Right cardiac atrium (tissue), 5 donors: ENCODE measurements at regions not wholly inside any gene's neighbourhood (a gene's known extent, or its start where the extent isn't known, plus 50 kb on each side); places are given as distances from the start of the nearest gene placed in this dataset.

Experiments used
- ATAC-seq, 2 donors: fragments of 200-7000 bp; cut with Tn5 transposase; one replicate each; pipeline versions ENCODE4 v1.8.0 to v1.9.1; 2020; ENCODE audit warnings: moderate library complexity in 2 of 2, mild to moderate bottlenecking in 1 of 2
- DNase-seq, 3 donors: peaks; one replicate each; pipeline ENCODE4 v3.0.0-alpha.2; 2020
- H3K27ac ChIP-seq: one replicate; pipeline ENCODE4 v1.5.1; 2013; ENCODE audit warnings: mild to moderate bottlenecking, low read length, control low read depth, moderate library complexity
- H3K27me3 ChIP-seq: one replicate; pipeline ENCODE4 v1.6.1; 2013; ENCODE audit not compliant: control insufficient read depth, insufficient read depth
- H3K4me1 ChIP-seq: one replicate; pipeline ENCODE4 v1.6.1; 2013; ENCODE audit warnings: low read length; ENCODE audit not compliant: control insufficient read depth, insufficient read depth
- H3K4me3 ChIP-seq: one replicate; pipeline ENCODE4 v1.5.1; 2013; ENCODE audit warnings: low read length, control low read depth
- H3K9me3 ChIP-seq: one replicate; pipeline ENCODE4 v1.6.1; 2013; ENCODE audit warnings: low read length; ENCODE audit not compliant: control insufficient read depth
- WGBS: extraction: QIAGEN DNeasy Blood & Tissue Kit; methylation state at CpG from one replicate; pipeline ENCODE4 v1.1.7; 2013; 5-methylcytosine and 5-hydroxymethylcytosine counted together
- intact Hi-C, 4 donors: fragments of 100-400 bp; cut with DNase I; formaldehyde crosslinking; loops; one replicate each; pipeline versions ENCODE4 v1.11.0 to v1.14.0; 2022 to 2023
- donor health status: healthy with polysubstance abuse.
- donor health status: DM: no; HTN: yes; CAD: no.
- donor health status: DM: no; HTN: no; CAD: no.
- donor health status: DM: no; HTN: yes; CAD: no; lungs with severe emphysema.
- donor health status: DM: yes; HTN: yes; CAD: no.

- no peak overlapping the region for H3K4me3 ChIP-seq
- no peak overlapping the region for H3K27ac ChIP-seq
- intact Hi-C loops: loop anchor here in 3 of 4 donors (10.0 kb wide), 3 partner anchors 1168 to 1428 kb away; no protein-coding TSS in a partner anchor
- 68% methylated on average over 7 of the region's 7 CpGs for WGBS
- DNase-seq (no peak), ATAC-seq (no peak)
- no peaks in the 10 kb centered on the region for H3K27me3 ChIP-seq
- no peaks in the 10 kb centered on the region for H3K4me1 ChIP-seq
- H3K9me3 ChIP-seq: no peaks in the 10 kb centered on the region
These were observed 512.5 kb downstream of the PLCL1 start for GRCh38 chr2:198316852-198317396.

DNA sequence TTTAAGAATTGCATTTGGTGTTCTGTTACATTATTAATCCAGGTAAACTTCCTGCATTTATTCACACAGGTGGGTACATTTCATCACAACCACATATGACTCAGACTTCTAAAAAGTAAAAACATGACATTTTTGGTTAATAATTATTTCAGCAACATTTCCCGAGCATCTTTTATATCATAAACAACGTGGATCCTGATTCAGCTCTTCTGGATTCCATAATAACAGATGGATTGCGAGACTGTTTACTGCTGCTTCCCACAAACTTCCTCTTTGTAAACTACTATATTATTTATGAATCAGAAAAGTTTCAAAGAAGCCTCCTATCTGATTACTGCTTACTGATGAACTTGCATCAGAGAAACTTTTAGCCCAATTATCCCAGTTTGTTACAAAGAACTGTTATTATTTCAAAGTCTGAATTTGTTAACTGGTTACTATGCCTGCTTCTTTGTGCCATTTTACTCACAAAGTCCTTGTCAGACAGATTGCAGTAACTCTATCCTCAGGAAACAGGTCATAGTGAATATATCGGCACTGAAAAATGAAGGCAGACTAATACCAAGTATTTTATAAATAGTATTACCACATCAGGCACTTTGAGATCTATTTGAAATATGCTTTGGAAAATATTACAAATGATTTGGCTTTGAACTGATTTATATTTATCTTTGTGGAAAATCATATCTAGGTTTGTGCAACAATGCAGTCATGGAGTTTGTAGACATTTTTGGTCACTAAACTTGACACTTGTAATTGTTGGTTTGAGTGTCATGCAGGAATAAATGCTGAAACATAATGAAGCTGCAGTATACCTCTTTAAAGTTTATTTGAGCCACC is 511.6 kb downstream of the PLCL1 start:
- 75% methylated on average over 4 of the region's 4 CpGs for WGBS
- H3K4me3 ChIP-seq: no peak overlapping the region
- intact Hi-C loops: loop anchor here in 3 of 4 donors (10.0 kb wide), 3 partner anchors 1169 to 1429 kb away; no protein-coding TSS in a partner anchor
- H3K27me3 ChIP-seq: no peaks in the 10 kb centered on the region
- ATAC-seq: no peak
- no peak overlapping the region for H3K27ac ChIP-seq
- H3K4me1 ChIP-seq: no peaks in the 10 kb centered on the region
- no peak for DNase-seq
- H3K9me3 ChIP-seq: no peaks in the 10 kb centered on the region

DNA sequence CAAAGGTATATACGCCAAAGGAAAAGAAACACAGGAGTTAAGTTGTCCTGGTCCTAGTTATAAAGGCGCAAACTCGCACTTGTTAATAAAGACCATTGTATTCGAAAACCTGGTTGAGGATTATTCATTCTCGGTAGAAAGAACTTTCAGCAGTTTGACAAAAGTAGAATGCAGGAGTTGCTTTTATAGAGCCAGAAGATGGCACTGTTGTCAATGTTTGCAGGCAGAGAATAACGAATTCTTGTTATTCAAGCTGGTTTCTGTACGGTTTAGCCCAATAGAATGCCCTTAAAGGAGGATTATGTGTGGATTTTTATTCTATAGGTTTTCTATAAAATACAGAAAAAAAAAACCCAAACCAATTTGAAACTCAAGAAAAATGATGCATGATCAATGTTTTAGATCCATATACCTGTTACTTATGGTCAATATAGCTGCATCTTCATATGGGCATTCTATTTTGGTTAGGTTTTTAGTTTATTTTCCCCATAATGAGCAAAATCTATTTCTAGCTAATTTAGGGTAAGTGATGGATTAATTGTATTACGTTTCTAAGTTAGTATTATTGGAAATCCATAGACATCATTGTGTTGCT is 510.3 kb downstream of the PLCL1 start:
- ATAC-seq: no peak
- Histone ChIP-seq H3K27ac (no peak overlapping the region), H3K9me3 (no peaks in the 10 kb centered on the region), H3K27me3 (no peaks in the 10 kb centered on the region), H3K4me3 (no peak overlapping the region), H3K4me1 (no peaks in the 10 kb centered on the region)
- 9% methylated on average over 8 of the region's 8 CpGs for WGBS
- intact Hi-C loops: loop anchor here in 3 of 4 donors (10.0 kb wide), 3 partner anchors 1170 to 1430 kb away; no protein-coding TSS in a partner anchor
- DNase-seq: no peak

DNA sequence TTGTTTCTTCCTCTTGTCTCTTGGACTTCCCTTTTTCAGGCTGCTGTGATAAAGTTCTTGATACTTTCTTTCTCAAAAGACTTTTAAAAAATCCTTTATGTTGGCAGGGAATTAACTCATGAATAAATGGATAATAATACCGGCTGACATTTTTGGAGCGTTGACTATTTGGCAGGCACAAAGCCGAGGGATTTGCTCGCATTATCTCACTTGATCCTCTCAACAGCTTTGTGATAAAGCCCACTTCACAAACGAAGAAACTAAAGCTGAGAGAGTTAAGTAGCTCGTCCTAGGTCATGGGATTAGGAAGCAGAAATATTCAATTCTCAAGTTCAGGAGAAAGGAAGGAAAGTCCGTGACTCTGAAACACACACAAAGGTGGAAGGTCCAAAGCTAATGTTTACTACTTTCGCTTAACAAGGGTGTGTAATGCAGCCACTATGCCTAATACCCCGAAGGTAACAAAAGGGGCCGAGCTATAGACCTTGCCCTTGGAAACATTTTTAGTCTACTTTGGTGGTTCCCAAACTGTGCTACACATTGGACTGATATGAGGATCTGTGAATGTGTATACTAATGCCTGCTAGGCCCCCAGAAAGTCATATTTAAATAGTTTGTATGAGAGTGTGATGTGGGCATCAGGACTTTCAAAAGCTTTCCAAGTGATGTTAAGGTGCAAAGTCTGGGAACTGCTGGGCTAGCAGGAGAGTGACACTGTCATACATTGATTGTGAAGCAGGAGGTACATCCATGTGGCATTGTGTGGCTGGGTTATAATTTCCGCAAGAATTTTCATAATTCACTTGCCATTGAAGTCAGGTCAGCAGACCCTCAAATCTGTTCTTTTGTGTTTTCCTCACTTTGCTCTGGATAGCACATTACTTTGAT is 508.4 kb downstream of the PLCL1 start:
- H3K4me3 ChIP-seq: no peak overlapping the region
- no peaks in the 10 kb centered on the region for H3K27me3 ChIP-seq
- H3K27ac ChIP-seq: no peak overlapping the region
- DNase-seq (no peak), ATAC-seq (no peak)
- H3K9me3 ChIP-seq: no peaks in the 10 kb centered on the region
- WGBS: 42% methylated on average over 11 of the region's 11 CpGs
- intact Hi-C loops: loop anchor here in 3 of 4 donors (10.0 kb wide), 3 partner anchors 1172 to 1432 kb away; no protein-coding TSS in a partner anchor
- H3K4me1 ChIP-seq: no peaks in the 10 kb centered on the region

- ATAC-seq (no peak), DNase-seq (no peak)
- intact Hi-C loops: loop anchor here in 3 of 4 donors (10.0 kb wide), 3 partner anchors 1174 to 1434 kb away; no protein-coding TSS in a partner anchor
- H3K27me3 ChIP-seq: no peaks in the 10 kb centered on the region
- no peaks in the 10 kb centered on the region for H3K9me3 ChIP-seq
- H3K4me1 ChIP-seq: no peaks in the 10 kb centered on the region
- no peak overlapping the region for H3K4me3 ChIP-seq
- 85% methylated on average over 5 of the region's 5 CpGs for WGBS
- H3K27ac ChIP-seq: no peak overlapping the region
These were observed 506.6 kb downstream of the PLCL1 start for GRCh38 chr2:198311020-198311419.

DNA sequence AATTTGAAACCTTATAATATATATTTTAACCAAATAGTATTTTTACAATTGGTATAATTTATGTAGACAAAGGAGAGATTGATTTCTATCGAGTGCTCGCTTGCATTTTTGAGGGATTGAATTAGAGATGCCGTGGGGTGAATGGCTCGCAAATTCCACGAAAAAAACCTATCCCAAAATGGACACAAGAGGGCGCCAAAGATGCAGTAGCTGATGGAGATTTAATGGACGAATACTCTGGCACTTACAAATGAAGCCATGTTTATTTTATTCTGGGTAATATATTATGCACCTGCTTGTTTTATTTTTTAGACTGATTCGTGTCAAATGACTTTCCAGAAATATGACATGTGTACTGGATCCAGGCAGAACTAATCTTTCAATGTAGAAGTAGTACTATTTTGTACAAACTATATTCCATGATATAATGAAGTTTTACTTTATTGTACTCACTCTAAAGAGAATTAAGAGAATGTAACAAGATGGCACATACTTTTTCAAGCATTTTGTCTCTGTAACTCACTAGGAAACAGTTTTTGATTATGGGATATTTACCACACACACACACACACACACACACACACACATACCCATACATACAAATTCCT is 505.4 kb downstream of the PLCL1 start:
- DNase-seq (no peak), ATAC-seq (no peak)
- Histone ChIP-seq H3K27ac (no peak overlapping the region), H3K4me3 (no peak overlapping the region), H3K27me3 (no peaks in the 10 kb centered on the region), H3K4me1 (no peaks in the 10 kb centered on the region), H3K9me3 (no peaks in the 10 kb centered on the region)
- 6% methylated on average over 8 of the region's 8 CpGs for WGBS
- intact Hi-C loops: loop anchor here in 3 of 4 donors (10.0 kb wide), 3 partner anchors 1175 to 1435 kb away; no protein-coding TSS in a partner anchor

- Histone ChIP-seq H3K27ac (no peak overlapping the region), H3K4me1 (no peaks in the 10 kb centered on the region), H3K9me3 (no peaks in the 10 kb centered on the region), H3K27me3 (no peaks in the 10 kb centered on the region), H3K4me3 (no peak overlapping the region)
- intact Hi-C loops: no loop called here
- WGBS: 99% methylated on average over 1 of the region's 1 CpG
- ATAC-seq (no peak), DNase-seq (no peak)
These were observed 504.7 kb downstream of the PLCL1 start for GRCh38 chr2:198309081-198309480.

DNA sequence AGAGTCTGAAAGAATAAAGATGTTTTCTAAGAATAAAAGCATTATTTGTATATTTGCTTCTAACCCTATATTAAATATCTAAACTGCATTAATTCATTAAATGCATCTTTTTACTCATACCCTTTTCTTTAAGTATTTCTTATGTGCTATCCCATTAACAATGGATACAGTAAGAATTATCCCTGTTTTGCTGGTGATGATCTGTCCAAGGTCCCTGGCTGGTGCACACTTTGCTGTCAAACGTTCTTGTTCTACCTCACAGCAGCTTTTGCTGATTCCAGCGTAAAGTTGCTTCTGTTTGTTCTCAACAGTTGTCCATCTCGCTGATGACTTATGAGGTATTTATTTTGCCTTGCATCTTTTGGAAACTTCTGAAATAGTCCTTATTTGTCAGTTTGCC is 504.0 kb downstream of the PLCL1 start:
- 74% methylated on average over 3 of the region's 3 CpGs for WGBS
- ATAC-seq: no peak
- intact Hi-C loops: no loop called here
- no peak for DNase-seq
- no peak overlapping the region for H3K4me3 ChIP-seq
- no peak overlapping the region for H3K27ac ChIP-seq
- no peaks in the 10 kb centered on the region for H3K27me3 ChIP-seq
- H3K4me1 ChIP-seq: no peaks in the 10 kb centered on the region
- no peaks in the 10 kb centered on the region for H3K9me3 ChIP-seq

- DNase-seq (no peak), ATAC-seq (no peak)
- intact Hi-C loops: no loop called here
- Histone ChIP-seq H3K4me1 (no peaks in the 10 kb centered on the region), H3K4me3 (no peak overlapping the region), H3K27me3 (no peaks in the 10 kb centered on the region), H3K27ac (no peak overlapping the region), H3K9me3 (no peaks in the 10 kb centered on the region)
- 83% methylated on average over 3 of the region's 3 CpGs for WGBS
These were observed 502.7 kb downstream of the PLCL1 start for GRCh38 chr2:198307093-198307492.

DNA sequence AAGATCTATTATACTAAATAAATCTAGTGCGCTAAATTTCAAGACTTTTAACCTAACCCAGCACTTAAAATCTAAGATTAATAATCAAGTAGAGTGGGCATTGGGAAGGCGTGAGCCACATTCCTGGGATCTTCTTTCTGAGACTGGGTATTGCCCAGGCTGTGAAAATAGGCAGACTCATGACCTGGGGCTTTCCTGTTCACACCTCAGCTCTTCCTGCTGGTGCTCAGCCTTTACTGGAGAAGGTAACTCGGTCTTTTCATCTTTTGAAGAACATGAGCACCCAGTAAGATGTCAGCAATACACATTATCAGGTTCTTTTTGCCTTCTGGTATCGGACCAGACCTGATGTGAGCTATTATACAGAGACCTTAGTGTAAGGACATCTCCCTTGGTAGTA is 500.5 kb downstream of the PLCL1 start:
- H3K4me1 ChIP-seq: no peaks in the 10 kb centered on the region
- WGBS: 71% methylated on average over 4 of the region's 4 CpGs
- no peaks in the 10 kb centered on the region for H3K27me3 ChIP-seq
- H3K4me3 ChIP-seq: no peak overlapping the region
- no peaks in the 10 kb centered on the region for H3K9me3 ChIP-seq
- no peak for DNase-seq
- ATAC-seq: no peak
- intact Hi-C loops: no loop called here
- no peak overlapping the region for H3K27ac ChIP-seq
